ENCODE measurements at regions not wholly inside any gene's neighbourhood (a gene's known extent, or its start where the extent isn't known, plus 50 kb on each side); places are given as distances from the start of the nearest gene placed in this dataset.

- in situ Hi-C loops (cut with MboI; ENCODE audit: low pct_unique_long_range_greater_than_20kb, low sequenced_read_pairs, unreplicated experiment) = no loop called here
- DNase-seq (ENCODE audit: low spot score) = no peak
Observed at GRCh38 chr10:33037726-33038125, 79.7 kb upstream of the ITGB1 start.

GRCh38 chr10:33036670-33037069 is 78.6 kb upstream of the ITGB1 start:
- in situ Hi-C loops (cut with MboI; ENCODE audit: low pct_unique_long_range_greater_than_20kb, low sequenced_read_pairs, unreplicated experiment) = no loop called here
- DNase-seq (ENCODE audit: low spot score) = no peak

More at GRCh38 chr10:33037726-33038125, 79.7 kb upstream of the ITGB1 start:
- TF ChIP-seq CTCF (IDR thresholded peaks at IDR 0.05; ENCODE audit: extremely low read depth, insufficient read depth, missing control alignments) = no peak

GRCh38 chr10:33035411-33035810 is 77.4 kb upstream of the ITGB1 start:
- no peak for TF ChIP-seq CTCF (IDR thresholded peaks at IDR 0.05; ENCODE audit: extremely low read depth, insufficient read depth, missing control alignments)
- in situ Hi-C loops (cut with MboI; ENCODE audit: low pct_unique_long_range_greater_than_20kb, low sequenced_read_pairs, unreplicated experiment) = no loop called here
- no peak for DNase-seq (ENCODE audit: low spot score)

More at GRCh38 chr10:33036670-33037069, 78.6 kb upstream of the ITGB1 start:
- TF ChIP-seq CTCF (IDR thresholded peaks at IDR 0.05; ENCODE audit: extremely low read depth, insufficient read depth, missing control alignments) = no peak

- in situ Hi-C loops (cut with MboI; ENCODE audit: low pct_unique_long_range_greater_than_20kb, low sequenced_read_pairs, unreplicated experiment) = no loop called here
- no peak for TF ChIP-seq CTCF (IDR thresholded peaks at IDR 0.05; ENCODE audit: extremely low read depth, insufficient read depth, missing control alignments)
- no peak for DNase-seq (ENCODE audit: low spot score)
Observed at GRCh38 chr10:33034931-33035330, 76.9 kb upstream of the ITGB1 start.

- in situ Hi-C loops (cut with MboI; ENCODE audit: low pct_unique_long_range_greater_than_20kb, low sequenced_read_pairs, unreplicated experiment) = no loop called here
- no peak for DNase-seq (ENCODE audit: low spot score)
Observed at GRCh38 chr10:33032654-33033151, 74.7 kb upstream of the ITGB1 start.

GRCh38 chr10:33031815-33032653 is 74.0 kb upstream of the ITGB1 start:
- in situ Hi-C loops (cut with MboI; ENCODE audit: low pct_unique_long_range_greater_than_20kb, low sequenced_read_pairs, unreplicated experiment) = no loop called here
- TF ChIP-seq CTCF (IDR thresholded peaks at IDR 0.05; ENCODE audit: extremely low read depth, insufficient read depth, missing control alignments) = no peak
- no peak for DNase-seq (ENCODE audit: low spot score)

More at GRCh38 chr10:33032654-33033151, 74.7 kb upstream of the ITGB1 start:
- no peak for TF ChIP-seq CTCF (IDR thresholded peaks at IDR 0.05; ENCODE audit: extremely low read depth, insufficient read depth, missing control alignments)

All from GM13977 (cell line).